H1 (cell line): ENCODE measurements at regions not wholly inside any gene's neighbourhood (a gene's known extent, or its start where the extent isn't known, plus 50 kb on each side); places are given as distances from the start of the nearest gene placed in this dataset.
"Not testable (repeated sequence)": the region's sequence is repeated elsewhere in the genome, so short reads cannot be mapped to it uniquely, and the experiment has no call there.

Source experiments
- ASH2L ChIP-seq: fragments of 200-600, 300-600 bp; sonication (generic); IDR thresholded peaks from one replicate; pipeline ENCODE4 v1.7.1; 2017; ENCODE audit warnings: low read length
- ATF3 ChIP-seq: IDR thresholded peaks from 2 replicates; pipeline ENCODE4 v1.6.1; 2011; ENCODE audit warnings: low read depth, mild to moderate bottlenecking, low read length; ENCODE audit not compliant: insufficient read depth
- BACH1 ChIP-seq: IDR thresholded peaks from 2 replicates; pipeline ENCODE4 v1.6.1; 2012; ENCODE audit warnings: low read length, improper control_type of control experiment
- EP300 ChIP-seq, 2 experiments: IDR thresholded peaks; 1 replicate in 1 of 2; 2 replicates in 1 of 2; pipeline ENCODE4 v1.6.1; 2011 to 2012; ENCODE audit warnings: low read depth in 2 of 2, low read length in 2 of 2, mild to moderate bottlenecking in 2 of 2, borderline replicate concordance in 1 of 2, inconsistent platforms in 1 of 2, moderate library complexity in 1 of 2
- EZH2 ChIP-seq: fragments of 200-600 bp; sonication (generic); IDR thresholded peaks from 2 replicates; pipeline ENCODE4 v1.7.1; 2012; ENCODE audit warnings: low read depth, mild to moderate bottlenecking, moderate library complexity, low read length, inconsistent platforms; ENCODE audit not compliant: severe bottlenecking
- JUN ChIP-seq: IDR thresholded peaks from 2 replicates; pipeline ENCODE4 v1.6.1; 2011; ENCODE audit warnings: low read depth, mild to moderate bottlenecking, improper control_type of control experiment, low read length
- KDM1A ChIP-seq: fragments of 200-600, 300-600 bp; sonication (generic); IDR thresholded peaks from 2 replicates; pipeline ENCODE4 v1.7.1; 2016; ENCODE audit warnings: mild to moderate bottlenecking, low read length, borderline replicate concordance
- RAD21 ChIP-seq, 2 experiments: IDR thresholded peaks in 1 of 2; conservative IDR thresholded peaks in 1 of 2; 2 replicates each; pipeline ENCODE4 v1.6.1; 2011; ENCODE audit warnings: low read depth in 2 of 2, low read length in 2 of 2, improper control_type of control experiment in 1 of 2, inconsistent platforms in 1 of 2, mild to moderate bottlenecking in 1 of 2, moderate library complexity in 1 of 2
- SP4 ChIP-seq: IDR thresholded peaks from 2 replicates; pipeline ENCODE4 v1.6.1; 2012; ENCODE audit warnings: low read length, inconsistent platforms
- TEAD4 ChIP-seq: IDR thresholded peaks from 2 replicates; pipeline ENCODE4 v1.6.1; 2012; ENCODE audit warnings: low read depth, low read length, inconsistent platforms, mixed read lengths
- ZNF274 ChIP-seq: IDR thresholded peaks from 2 replicates; pipeline ENCODE4 v1.7.0; 2012; ENCODE audit warnings: low read length, borderline replicate concordance; ENCODE audit errors: extremely low read depth
- TF ChIP-seq, protein P1 (sequence below), 3 experiments: IDR thresholded peaks; 1 replicate in 2 of 3; 2 replicates in 1 of 3; pipeline versions ENCODE4 v1.5.1 to v1.6.1; 2011; ENCODE audit warnings: low read length in 3 of 3, mild to moderate bottlenecking in 3 of 3, inconsistent platforms in 2 of 3, low read depth in 1 of 3, moderate library complexity in 1 of 3; ENCODE audit not compliant: insufficient read depth in 1 of 3; ENCODE audit errors: control extremely low read depth in 1 of 3

GRCh38 chrX:7335816-7336362, 187.9 kb upstream of the PUDP start:
- TF ChIP-seq EP300 (IDR thresholded peaks at IDR 0.05; ENCODE audit: borderline replicate concordance in 1 of 2, low read depth in 2 of 2, low read length in 2 of 2); TEAD4; ATF3; SP4; KDM1A; RAD21 (IDR thresholded peaks at IDR 0.05 in 1 of 2, conservative IDR thresholded peaks at IDR 0.05 in 1 of 2; ENCODE audit: low read depth in 2 of 2, low read length in 2 of 2); EZH2; ZNF274; ASH2L; JUN; BACH1: not testable (repeated sequence)
- TF ChIP-seq, protein P1, sequence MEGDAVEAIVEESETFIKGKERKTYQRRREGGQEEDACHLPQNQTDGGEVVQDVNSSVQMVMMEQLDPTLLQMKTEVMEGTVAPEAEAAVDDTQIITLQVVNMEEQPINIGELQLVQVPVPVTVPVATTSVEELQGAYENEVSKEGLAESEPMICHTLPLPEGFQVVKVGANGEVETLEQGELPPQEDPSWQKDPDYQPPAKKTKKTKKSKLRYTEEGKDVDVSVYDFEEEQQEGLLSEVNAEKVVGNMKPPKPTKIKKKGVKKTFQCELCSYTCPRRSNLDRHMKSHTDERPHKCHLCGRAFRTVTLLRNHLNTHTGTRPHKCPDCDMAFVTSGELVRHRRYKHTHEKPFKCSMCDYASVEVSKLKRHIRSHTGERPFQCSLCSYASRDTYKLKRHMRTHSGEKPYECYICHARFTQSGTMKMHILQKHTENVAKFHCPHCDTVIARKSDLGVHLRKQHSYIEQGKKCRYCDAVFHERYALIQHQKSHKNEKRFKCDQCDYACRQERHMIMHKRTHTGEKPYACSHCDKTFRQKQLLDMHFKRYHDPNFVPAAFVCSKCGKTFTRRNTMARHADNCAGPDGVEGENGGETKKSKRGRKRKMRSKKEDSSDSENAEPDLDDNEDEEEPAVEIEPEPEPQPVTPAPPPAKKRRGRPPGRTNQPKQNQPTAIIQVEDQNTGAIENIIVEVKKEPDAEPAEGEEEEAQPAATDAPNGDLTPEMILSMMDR (IDR thresholded peaks at IDR 0.05; ENCODE audit: control extremely low read depth in 1 of 3, insufficient read depth in 1 of 3, low read depth in 1 of 3, low read length in 3 of 3) = not testable (repeated sequence)
